Calu3 (cell line): ENCODE measurements at regions not wholly inside any gene's neighbourhood (a gene's known extent, or its start where the extent isn't known, plus 50 kb on each side); places are given as distances from the start of the nearest gene placed in this dataset.

ENCODE experiments used
- BruUV-seq: library from RNA; stranded (reverse); fragments of 400-500 nt; replicated peaks from 2 replicates; lab custom pipeline; 2021; lab: Mats Ljungman, UMichigan
- CTCF ChIA-PET: fragments of 300-600 bp; sonication (Branson Sonifier 250); formaldehyde crosslinking; loops from one replicate; lab custom pipeline; 2022; ENCODE audit warnings: antibody characterized with exemption; lab: Charles Lee
- DNase-seq: peaks from one replicate; pipeline ENCODE4 v3.0.0; 2022
- H3K27ac Mint-ChIP-seq: one replicate; pipeline ENCODE4 v1.8.0; 2022; ENCODE audit warnings: mixed read lengths; ENCODE audit not compliant: unreplicated experiment
- H3K27me3 Mint-ChIP-seq: one replicate; pipeline ENCODE4 v1.8.0; 2022; ENCODE audit warnings: mixed read lengths; ENCODE audit not compliant: unreplicated experiment
- H3K36me3 Mint-ChIP-seq: one replicate; pipeline ENCODE4 v1.8.0; 2022; ENCODE audit warnings: mild to moderate bottlenecking, moderate library complexity, mixed read lengths; ENCODE audit not compliant: insufficient read depth, unreplicated experiment
- H3K4me1 Mint-ChIP-seq: one replicate; pipeline ENCODE4 v1.8.0; 2022; ENCODE audit warnings: mild to moderate bottlenecking, low read depth, mixed read lengths; ENCODE audit not compliant: unreplicated experiment
- H3K4me3 Mint-ChIP-seq: one replicate; pipeline ENCODE4 v1.8.0; 2022; ENCODE audit warnings: mild to moderate bottlenecking, low read depth, moderate library complexity, mixed read lengths; ENCODE audit not compliant: unreplicated experiment
- H3K9me3 Mint-ChIP-seq: one replicate; pipeline ENCODE4 v1.8.0; 2022; ENCODE audit warnings: low read depth, mixed read lengths; ENCODE audit not compliant: unreplicated experiment
- intact Hi-C: fragments of 100-400 bp; cut with micrococcal nuclease; formaldehyde crosslinking; loops from one replicate; pipeline ENCODE4 v1.10.0; 2022; ENCODE audit not compliant: unreplicated experiment
- TF ChIP-seq, protein P1 (sequence below): fragments of 200-600 bp; IDR thresholded peaks from one replicate; pipeline ENCODE4 v1.8.0; 2022; ENCODE audit warnings: antibody characterized with exemption; ENCODE audit not compliant: unreplicated experiment

DNA sequence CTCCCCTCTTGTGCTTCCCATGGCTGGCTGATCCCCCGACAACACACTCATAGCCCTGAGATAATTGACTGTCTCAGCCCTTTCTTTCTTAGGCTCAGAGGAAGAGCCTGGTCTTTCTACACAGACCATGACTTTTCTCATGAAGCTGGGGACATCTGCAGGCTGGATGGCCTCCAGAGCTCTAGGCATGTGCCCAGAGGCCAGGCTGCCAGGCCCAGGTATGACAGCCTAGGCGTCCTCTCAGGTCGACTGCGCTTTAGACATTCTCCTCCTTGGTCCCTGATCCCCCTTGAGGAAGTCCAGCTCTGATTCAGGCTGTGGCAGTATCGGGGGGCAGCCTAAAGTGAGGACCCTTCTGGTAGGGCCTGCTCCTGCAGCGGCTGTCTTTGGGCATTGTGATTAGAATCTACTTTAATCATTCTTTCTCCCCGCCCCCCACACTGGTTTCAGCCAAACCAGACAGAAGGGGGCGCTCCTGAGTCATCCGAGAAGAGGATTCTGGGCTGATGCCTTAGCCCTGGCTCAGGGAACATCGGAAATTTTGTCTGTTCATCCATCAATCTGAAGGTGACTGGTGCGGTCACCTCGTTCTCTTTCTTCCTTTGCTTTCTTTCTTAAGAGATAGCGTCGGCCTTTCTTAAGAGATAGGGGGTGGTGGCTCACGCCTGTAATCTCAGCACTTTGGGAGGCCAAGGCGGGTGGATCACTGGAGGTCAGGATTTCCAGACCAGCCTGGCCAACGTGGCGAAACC lies 66.5 kb upstream of the HSPA9 start:
- BruUV-seq = no TSS peak
- H3K27ac Mint-ChIP-seq = no peak overlapping the region
- no peaks in the 10 kb centered on the region for H3K9me3 Mint-ChIP-seq
- peak; percentile 91 for DNase-seq
- CTCF ChIA-PET = interaction anchor here (1.4 to 2.4 kb wide), 2 partner anchors 84 to 621 kb away, joined by 4 to 7 read pairs; no protein-coding TSS in a partner anchor
- peaks cover 25% of the 10 kb centered on the region for H3K27me3 Mint-ChIP-seq
- TF ChIP-seq, protein P1, sequence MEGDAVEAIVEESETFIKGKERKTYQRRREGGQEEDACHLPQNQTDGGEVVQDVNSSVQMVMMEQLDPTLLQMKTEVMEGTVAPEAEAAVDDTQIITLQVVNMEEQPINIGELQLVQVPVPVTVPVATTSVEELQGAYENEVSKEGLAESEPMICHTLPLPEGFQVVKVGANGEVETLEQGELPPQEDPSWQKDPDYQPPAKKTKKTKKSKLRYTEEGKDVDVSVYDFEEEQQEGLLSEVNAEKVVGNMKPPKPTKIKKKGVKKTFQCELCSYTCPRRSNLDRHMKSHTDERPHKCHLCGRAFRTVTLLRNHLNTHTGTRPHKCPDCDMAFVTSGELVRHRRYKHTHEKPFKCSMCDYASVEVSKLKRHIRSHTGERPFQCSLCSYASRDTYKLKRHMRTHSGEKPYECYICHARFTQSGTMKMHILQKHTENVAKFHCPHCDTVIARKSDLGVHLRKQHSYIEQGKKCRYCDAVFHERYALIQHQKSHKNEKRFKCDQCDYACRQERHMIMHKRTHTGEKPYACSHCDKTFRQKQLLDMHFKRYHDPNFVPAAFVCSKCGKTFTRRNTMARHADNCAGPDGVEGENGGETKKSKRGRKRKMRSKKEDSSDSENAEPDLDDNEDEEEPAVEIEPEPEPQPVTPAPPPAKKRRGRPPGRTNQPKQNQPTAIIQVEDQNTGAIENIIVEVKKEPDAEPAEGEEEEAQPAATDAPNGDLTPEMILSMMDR = peak; percentile 89
- no peaks in the 10 kb centered on the region for H3K4me1 Mint-ChIP-seq
- no peak overlapping the region for H3K4me3 Mint-ChIP-seq
- H3K36me3 Mint-ChIP-seq = peaks cover 5% of the 10 kb centered on the region
- intact Hi-C loops = loop anchor here (5.0 kb wide), 1 partner anchor 621 kb away; no protein-coding TSS in a partner anchor

DNA sequence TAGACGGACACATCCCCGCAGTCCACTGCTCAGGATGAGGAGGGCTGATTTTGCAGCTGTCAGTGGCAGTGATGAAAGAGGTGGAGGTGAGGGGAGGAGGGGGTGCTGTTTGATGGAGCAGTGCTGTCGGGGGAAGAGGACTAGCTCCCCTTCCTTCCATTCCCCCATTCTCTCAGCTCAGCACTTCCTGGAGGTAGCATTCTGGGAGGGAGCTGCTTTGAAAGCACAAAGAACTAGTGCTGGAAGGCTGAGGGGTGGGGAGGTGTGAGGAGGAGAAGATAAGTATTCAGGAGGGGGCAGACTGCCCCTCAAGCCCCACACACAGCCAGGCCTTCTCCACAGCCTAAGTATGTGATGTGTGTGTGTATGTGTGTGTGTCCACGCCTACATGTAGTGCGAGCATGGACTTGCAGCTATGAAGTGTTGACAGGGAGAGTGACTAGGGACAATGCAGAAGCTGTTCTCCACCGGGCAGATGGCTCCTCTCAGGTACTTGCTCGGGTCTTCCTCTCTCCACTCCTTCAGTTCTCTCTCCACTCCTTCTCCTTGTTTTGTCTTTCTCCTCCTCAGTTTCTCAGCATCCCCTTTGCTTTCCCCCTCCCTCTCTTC lies 65.5 kb upstream of the HSPA9 start:
- Mint-ChIP-seq H3K4me3 (no peak overlapping the region), H3K27me3 (peaks cover 25% of the 10 kb centered on the region), H3K36me3 (peaks cover 5% of the 10 kb centered on the region), H3K4me1 (no peaks in the 10 kb centered on the region), H3K27ac (no peak overlapping the region), H3K9me3 (no peaks in the 10 kb centered on the region)
- intact Hi-C loops = loop anchor here (5.0 kb wide), 1 partner anchor 622 kb away; no protein-coding TSS in a partner anchor
- TF ChIP-seq, protein P1 = no peak
- BruUV-seq = no TSS peak
- CTCF ChIA-PET = interaction anchor here (1.4 to 2.4 kb wide), 2 partner anchors 85 to 622 kb away, joined by 4 to 7 read pairs; no protein-coding TSS in a partner anchor
- no peak for DNase-seq

DNA sequence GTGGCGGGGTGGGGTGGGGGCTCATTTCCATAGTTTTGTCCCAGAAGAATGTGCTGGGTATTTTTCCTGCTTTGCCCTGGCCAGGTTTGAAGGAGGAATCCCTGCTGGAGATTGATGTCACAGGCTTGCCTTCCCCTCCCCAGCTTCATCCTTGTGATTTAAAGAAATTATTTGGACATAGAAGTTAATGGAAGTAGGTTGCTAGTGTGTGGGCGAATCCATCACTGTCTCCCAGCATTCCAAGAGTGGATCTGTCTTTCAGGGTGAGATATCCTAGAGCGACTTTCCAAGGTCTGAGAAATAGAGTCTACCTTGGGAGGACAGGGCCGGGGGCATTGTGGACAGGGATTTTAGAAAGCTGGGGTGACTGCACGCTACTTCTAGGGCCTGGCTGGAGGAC lies 64.9 kb upstream of the HSPA9 start:
- BruUV-seq = no TSS peak
- DNase-seq = no peak
- CTCF ChIA-PET = interaction anchor here (0.6 to 2.4 kb wide), 3 partner anchors 85 to 622 kb away, joined by 3 to 7 read pairs (median 4); no protein-coding TSS in a partner anchor
- TF ChIP-seq, protein P1 = no peak
- H3K27ac Mint-ChIP-seq = no peak overlapping the region
- no peak overlapping the region for H3K4me3 Mint-ChIP-seq
- H3K36me3 Mint-ChIP-seq = peaks cover 5% of the 10 kb centered on the region
- no peaks in the 10 kb centered on the region for H3K4me1 Mint-ChIP-seq
- H3K9me3 Mint-ChIP-seq = no peaks in the 10 kb centered on the region
- H3K27me3 Mint-ChIP-seq = peaks cover 25% of the 10 kb centered on the region
- intact Hi-C loops = loop anchor here (5.0 kb wide), 1 partner anchor 622 kb away; no protein-coding TSS in a partner anchor

DNA sequence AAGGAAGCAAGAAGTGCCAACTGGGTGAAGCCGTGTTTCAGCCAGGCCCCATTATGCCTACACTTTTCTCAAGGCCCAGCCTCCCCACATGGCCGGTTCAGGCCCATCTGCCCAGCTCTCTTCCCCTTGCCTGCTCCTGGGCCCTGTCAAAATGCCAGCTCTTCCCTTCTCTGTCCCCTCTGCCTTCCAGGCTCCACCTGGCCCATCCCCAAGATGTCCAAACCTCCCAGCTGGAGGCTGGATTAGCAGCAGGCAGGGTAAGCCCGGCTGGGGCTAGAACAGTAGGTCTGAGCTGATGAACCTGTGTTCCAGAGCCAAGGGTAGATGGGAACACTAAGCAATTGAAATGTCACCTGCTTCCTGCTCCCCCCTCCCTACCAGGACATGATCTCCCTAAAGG lies 64.1 kb upstream of the HSPA9 start:
- Mint-ChIP-seq H3K4me3 (no peak overlapping the region), H3K27me3 (peaks cover 25% of the 10 kb centered on the region), H3K36me3 (peaks cover 5% of the 10 kb centered on the region), H3K9me3 (no peaks in the 10 kb centered on the region), H3K4me1 (no peaks in the 10 kb centered on the region), H3K27ac (no peak overlapping the region)
- no TSS peak for BruUV-seq
- CTCF ChIA-PET = interaction anchor here (2.4 kb wide), 1 partner anchor 86 kb away, joined by 7 read pairs; no protein-coding TSS in a partner anchor
- TF ChIP-seq, protein P1 = no peak
- intact Hi-C loops = no loop called here
- DNase-seq = no peak
